SKM-1 (cell line): ENCODE measurements at regions not wholly inside any gene's neighbourhood (a gene's known extent, or its start where the extent isn't known, plus 50 kb on each side); places are given as distances from the start of the nearest gene placed in this dataset.

Source experiments
- DNase-seq: peaks from one replicate; lab custom pipeline; 2025; ENCODE audit not compliant: unreplicated experiment; lab: John Stamatoyannopoulos, UW

- DNase-seq: no peak
Measured at GRCh38 chr11:30089921-30090320, 73.1 kb upstream of the KCNA4 start.

GRCh38 chr11:30091246-30091645 is 74.4 kb upstream of the KCNA4 start:
- no peak for DNase-seq

- no peak for DNase-seq
Measured at GRCh38 chr11:30091737-30092136, 74.9 kb upstream of the KCNA4 start.

GRCh38 chr11:30092518-30092917 is 75.7 kb upstream of the KCNA4 start:
- DNase-seq: no peak

- no peak for DNase-seq
Measured at GRCh38 chr11:30100495-30100894, 83.7 kb upstream of the KCNA4 start.

GRCh38 chr11:30106222-30107181 is 89.7 kb upstream of the KCNA4 start:
- no peak for DNase-seq

GRCh38 chr11:30107899-30108298 is 91.1 kb upstream of the KCNA4 start:
- DNase-seq: peak; percentile 27

- DNase-seq: no peak
Measured at GRCh38 chr11:30109774-30110173, 92.9 kb upstream of the KCNA4 start.

- no peak for DNase-seq
Measured at GRCh38 chr11:30110691-30111090, 93.9 kb upstream of the KCNA4 start.

GRCh38 chr11:30111786-30112185 is 95.0 kb upstream of the KCNA4 start:
- no peak for DNase-seq

- DNase-seq: no peak
Measured at GRCh38 chr11:30113326-30113898, 96.6 kb upstream of the KCNA4 start.

GRCh38 chr11:30116512-30116911 is 99.7 kb upstream of the KCNA4 start:
- no peak for DNase-seq

GRCh38 chr11:30120045-30120589 is 103.3 kb upstream of the KCNA4 start:
- DNase-seq: no peak

GRCh38 chr11:30125456-30125855 is 105.4 kb upstream of the FSHB start:
- no peak for DNase-seq

GRCh38 chr11:30128269-30128932 is 102.4 kb upstream of the FSHB start:
- DNase-seq: peak; percentile 3

- DNase-seq: no peak
Measured at GRCh38 chr11:30131535-30131934, 99.3 kb upstream of the FSHB start.

GRCh38 chr11:30133281-30133680 is 97.5 kb upstream of the FSHB start:
- no peak for DNase-seq

- peak; percentile 41 for DNase-seq
Measured at GRCh38 chr11:30143098-30143705, 87.6 kb upstream of the FSHB start.

- no peak for DNase-seq
Measured at GRCh38 chr11:30147293-30147692, 83.5 kb upstream of the FSHB start.

- DNase-seq: no peak
Measured at GRCh38 chr11:30149998-30150397, 80.8 kb upstream of the FSHB start.

- no peak for DNase-seq
Measured at GRCh38 chr11:30150425-30150824, 80.4 kb upstream of the FSHB start.
